ENCODE measurements at regions not wholly inside any gene's neighbourhood (a gene's known extent, or its start where the extent isn't known, plus 50 kb on each side); places are given as distances from the start of the nearest gene placed in this dataset.

DNA sequence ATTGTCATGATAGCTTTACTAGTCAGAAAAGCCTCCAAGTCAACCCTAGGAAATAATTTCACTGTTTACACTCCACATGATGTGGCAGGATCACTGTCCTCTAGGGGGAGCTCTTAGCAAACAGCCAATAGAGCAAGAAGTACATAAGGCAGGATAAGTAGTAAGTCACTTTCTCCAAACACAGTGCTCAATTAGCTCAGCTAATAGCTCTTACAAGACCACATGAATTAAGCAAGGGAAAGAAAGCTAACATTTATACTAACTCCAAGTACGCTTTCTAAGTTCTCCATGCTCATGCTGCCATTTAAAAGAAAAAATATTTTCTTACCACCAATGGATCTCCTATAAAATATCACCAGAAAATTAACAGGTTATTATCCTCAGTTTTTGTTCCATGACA is 66.9 kb upstream of the LRIF1 start:
- H3K27me3 Mint-ChIP-seq, result peaks cover 27% of the 10 kb centered on the region
- DNase-seq (peak; percentile 31 to 80 (median 58)), ATAC-seq (ENCODE audit: low read depth in 2 of 2) (peak; percentile 45 to 71)
- H3K36me3 Mint-ChIP-seq, result no peaks in the 10 kb centered on the region
- Histone ChIP-seq H3K4me1 (ENCODE audit: control insufficient read depth, insufficient read depth, low read length, poor library complexity, severe bottlenecking) (no peaks in the 10 kb centered on the region), H3K27me3 (ENCODE audit: control insufficient read depth, insufficient read depth, low read length) (no peaks in the 10 kb centered on the region), H3K27ac (ENCODE audit: insufficient read depth, low read length, poor library complexity, severe bottlenecking) (no peak overlapping the region), H3K9me3 (ENCODE audit: control insufficient read depth in 2 of 2, low read length in 2 of 2) (no peaks in the 10 kb centered on the region), H3K4me3 (ENCODE audit: low read depth, low read length) (no peak overlapping the region), H3K36me3 (ENCODE audit: control insufficient read depth, insufficient read depth, low read length) (no peaks in the 10 kb centered on the region)
- peaks cover 0 to 7% (median 0%) of the 10 kb centered on the region in 7 donors for H3K9me3 Mint-ChIP-seq
- H3K27ac Mint-ChIP-seq, result no peak overlapping the region
- no peak overlapping the region for H3K4me3 Mint-ChIP-seq
- H3K4me1 Mint-ChIP-seq, result no peaks in the 10 kb centered on the region

DNA sequence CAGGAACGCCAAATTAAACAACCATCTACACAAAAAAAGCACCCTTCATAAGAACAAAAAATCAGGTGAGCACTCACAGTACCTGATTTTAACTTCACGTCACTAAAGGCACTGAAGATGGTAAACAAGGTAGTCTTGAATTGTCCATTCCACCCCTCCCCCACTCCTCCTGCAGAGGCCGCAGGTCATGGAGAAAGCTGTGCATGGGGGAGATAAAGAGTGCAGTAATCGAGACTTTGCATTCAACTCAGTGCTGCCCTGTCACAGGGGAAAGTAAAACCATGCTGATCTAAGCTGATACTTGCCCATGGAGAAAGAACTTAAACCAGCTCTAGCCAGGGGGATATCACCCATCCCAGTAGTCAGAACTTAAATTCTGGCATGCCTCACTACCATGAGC is 61.4 kb upstream of the LRIF1 start:
- Mint-ChIP-seq H3K4me3 (no peak overlapping the region), H3K36me3 (no peaks in the 10 kb centered on the region), H3K27ac (no peak overlapping the region), H3K9me3 (peaks cover 0 to 9% (median 2%) of the 10 kb centered on the region in 7 donors), H3K4me1 (no peaks in the 10 kb centered on the region), H3K27me3 (peaks cover 49% of the 10 kb centered on the region)
- Histone ChIP-seq H3K27me3 (ENCODE audit: control insufficient read depth, insufficient read depth, low read length) (peaks cover 11% of the 10 kb centered on the region), H3K4me1 (ENCODE audit: control insufficient read depth, insufficient read depth, low read length, poor library complexity, severe bottlenecking) (no peaks in the 10 kb centered on the region), H3K27ac (ENCODE audit: insufficient read depth, low read length, poor library complexity, severe bottlenecking) (no peak overlapping the region), H3K4me3 (ENCODE audit: low read depth, low read length) (no peak overlapping the region), H3K36me3 (ENCODE audit: control insufficient read depth, insufficient read depth, low read length) (no peaks in the 10 kb centered on the region), H3K9me3 (ENCODE audit: control insufficient read depth in 2 of 2, low read length in 2 of 2) (no peaks in the 10 kb centered on the region)
- DNase-seq (no peak), ATAC-seq (ENCODE audit: low read depth in 2 of 2) (no peak)

DNA sequence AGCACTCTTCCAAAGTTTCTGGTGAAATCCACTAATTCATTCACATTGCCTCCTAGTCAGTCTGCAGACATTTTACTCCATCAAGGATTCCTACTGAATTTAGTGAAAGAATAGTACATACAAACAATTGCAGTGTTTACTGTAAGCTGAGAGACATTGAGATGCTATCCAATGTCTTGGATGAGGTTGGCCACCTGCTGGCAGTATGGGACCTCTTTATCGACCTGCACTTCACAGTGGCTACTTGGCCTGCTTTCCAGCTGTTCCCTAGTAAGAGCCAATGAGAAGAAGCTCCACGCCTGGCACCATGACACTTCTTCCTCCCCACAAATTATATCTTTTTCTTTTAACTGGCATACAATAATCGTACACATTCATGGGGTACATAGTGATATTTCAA is 51.5 kb upstream of the LRIF1 start:
- ATAC-seq (ENCODE audit: low read depth in 2 of 2) (no peak), DNase-seq (no peak)
- Mint-ChIP-seq H3K4me1 (no peaks in the 10 kb centered on the region), H3K27me3 (peaks cover 52% of the 10 kb centered on the region), H3K36me3 (no peaks in the 10 kb centered on the region), H3K27ac (no peak overlapping the region), H3K9me3 (peaks cover 4 to 20% (median 8%) of the 10 kb centered on the region in 7 donors), H3K4me3 (no peak overlapping the region)
- no peak overlapping the region for H3K4me3 ChIP-seq (ENCODE audit: low read depth, low read length)
- H3K4me1 ChIP-seq (ENCODE audit: control insufficient read depth, insufficient read depth, low read length, poor library complexity, severe bottlenecking), result no peaks in the 10 kb centered on the region
- no peaks in the 10 kb centered on the region for H3K36me3 ChIP-seq (ENCODE audit: control insufficient read depth, insufficient read depth, low read length)
- H3K9me3 ChIP-seq (ENCODE audit: control insufficient read depth in 2 of 2, low read length in 2 of 2), result peaks cover 0 to 1% of the 10 kb centered on the region in 2 experiments
- H3K27ac ChIP-seq (ENCODE audit: insufficient read depth, low read length, poor library complexity, severe bottlenecking), result no peak overlapping the region
- peaks cover 13% of the 10 kb centered on the region for H3K27me3 ChIP-seq (ENCODE audit: control insufficient read depth, insufficient read depth, low read length)
